Suppressor macrophage treated with lipopolysaccharide for 4 hours (primary cell): ENCODE measurements at regions not wholly inside any gene's neighbourhood (a gene's known extent, or its start where the extent isn't known, plus 50 kb on each side); places are given as distances from the start of the nearest gene placed in this dataset.
"Not testable (repeated sequence)": the region's sequence is repeated elsewhere in the genome, so short reads cannot be mapped to it uniquely, and the experiment has no call there.

Experiments used
- DNase-seq: peaks from one replicate; pipeline ENCODE4 v3.0.0-alpha.2; 2020

DNA sequence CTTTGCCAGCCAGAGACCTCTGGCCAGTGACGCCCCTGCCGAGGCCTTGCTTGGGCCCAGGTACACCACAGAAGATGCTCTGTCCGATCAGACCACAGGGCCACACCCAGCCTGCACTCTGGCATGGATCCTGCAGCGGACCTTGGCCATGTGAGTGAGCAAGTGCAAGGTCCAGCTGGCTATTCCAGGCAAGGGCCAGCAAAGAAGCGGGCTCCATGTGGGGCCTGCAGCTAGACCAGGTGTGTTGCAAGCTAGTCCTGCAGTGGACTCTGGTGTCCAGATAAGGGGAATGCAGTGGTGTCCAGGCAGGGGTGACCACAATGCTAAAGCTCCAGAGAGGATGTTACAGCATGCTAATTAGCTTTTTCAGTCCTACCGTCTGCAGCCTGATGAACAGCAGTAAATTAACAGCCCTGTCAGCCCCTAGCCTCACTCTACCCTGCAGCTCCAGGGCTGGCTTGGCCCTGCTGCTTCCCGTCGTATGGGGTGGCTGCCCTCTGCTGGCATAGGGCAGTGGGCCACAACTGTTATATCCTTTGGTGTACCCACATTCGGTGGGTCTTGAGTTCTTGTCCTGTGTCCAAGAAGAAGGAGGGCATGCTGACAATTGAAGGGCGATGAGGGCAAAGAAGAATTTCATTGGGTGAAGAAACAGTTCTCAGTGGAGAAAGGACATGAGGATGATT lies 284.5 kb upstream of the POU5F2 start:
- no peak for DNase-seq

DNA sequence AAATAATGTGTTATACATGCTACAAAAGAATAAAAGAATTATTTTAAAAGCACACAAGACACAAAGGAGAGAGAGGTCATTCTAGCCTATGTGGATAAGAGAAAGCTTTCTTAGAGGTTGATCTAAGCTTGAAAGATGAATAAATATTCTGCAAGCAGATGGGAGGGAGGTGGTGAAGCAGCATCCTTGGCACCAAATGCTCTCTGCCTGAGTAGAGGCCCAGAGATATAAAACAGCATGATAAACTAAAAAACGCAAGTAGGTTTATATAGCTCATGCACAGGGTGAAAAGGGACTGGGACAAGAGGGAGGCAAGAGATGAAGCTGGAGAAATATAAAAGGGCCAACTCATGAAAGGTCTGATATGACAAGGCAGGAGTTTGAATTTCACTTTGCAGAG lies 283.2 kb upstream of the POU5F2 start:
- no peak for DNase-seq

DNA sequence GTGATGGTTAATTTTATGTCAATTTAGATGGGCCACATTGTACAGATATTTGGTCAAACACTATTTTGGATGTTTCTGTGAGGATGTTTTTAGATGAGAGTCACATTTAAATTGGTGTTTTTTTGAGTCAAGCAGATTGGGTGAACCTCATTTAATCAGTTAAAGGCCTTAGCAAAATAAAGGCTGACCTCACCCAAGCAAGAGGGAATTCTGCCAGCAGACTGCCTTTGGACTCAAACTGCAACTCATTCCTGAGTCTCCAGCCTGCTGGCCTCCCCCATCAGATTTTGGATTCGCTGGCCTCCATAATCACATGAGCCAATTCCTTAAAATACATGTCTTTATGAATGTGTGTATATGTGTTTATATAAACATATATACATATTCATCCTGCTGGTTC lies 282.7 kb upstream of the POU5F2 start:
- no peak for DNase-seq

DNA sequence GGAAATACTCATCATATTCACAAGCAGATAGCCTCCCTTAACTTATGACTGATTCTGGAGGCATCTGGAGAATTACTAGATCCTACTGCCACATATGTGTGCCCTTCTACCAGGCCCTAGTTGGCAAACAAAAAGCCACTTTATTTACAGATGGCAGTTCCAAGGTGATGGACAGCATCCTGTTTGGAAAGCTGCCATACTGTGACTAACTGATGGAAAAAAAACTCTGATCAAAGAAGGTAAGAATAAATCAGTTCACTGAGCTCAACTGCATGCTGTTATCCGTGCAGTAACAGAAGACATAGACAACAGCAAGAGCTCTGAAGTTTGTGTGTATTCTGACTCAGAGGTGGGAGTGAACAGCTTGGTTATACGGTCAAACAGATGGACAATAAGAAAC lies 279.8 kb upstream of the POU5F2 start:
- no peak for DNase-seq

DNA sequence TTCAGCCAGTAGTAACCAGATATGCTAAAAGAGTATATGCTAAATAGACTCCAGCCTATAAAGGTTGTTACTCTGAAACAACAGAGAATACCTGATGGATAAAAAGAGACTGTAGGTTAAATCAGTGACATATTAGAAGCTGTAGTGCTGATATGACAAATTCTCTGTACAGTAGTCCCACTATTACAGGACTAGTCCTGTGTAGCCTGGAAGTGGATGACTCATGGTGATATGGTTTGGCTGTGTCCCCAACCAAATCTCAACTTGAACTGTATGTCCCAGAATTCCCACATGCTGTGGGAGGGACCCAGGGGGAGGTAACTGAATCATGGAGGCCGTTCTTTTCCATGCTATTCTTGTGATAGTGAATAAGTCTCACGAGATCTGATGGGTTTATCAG lies 276.2 kb upstream of the POU5F2 start:
- no peak for DNase-seq

DNA sequence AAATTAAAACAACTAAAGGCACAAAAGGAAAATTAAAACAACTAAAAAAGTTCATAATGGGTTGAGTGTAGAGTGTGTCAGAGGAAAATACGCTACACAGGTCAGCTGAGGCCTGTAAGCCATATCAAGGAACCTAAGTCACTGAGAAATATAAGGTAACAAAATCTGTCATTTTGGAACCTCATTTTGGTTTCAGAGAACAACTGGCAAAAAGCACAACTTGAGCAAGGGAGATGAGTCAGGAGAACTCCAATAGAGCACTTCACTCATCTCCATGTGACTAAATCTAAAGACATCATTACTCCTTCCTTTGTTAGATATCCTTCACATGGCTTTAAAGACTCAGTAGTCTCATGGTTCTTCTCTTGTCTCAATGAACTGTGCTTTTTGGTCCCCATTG lies 269.4 kb upstream of the POU5F2 start:
- peak; percentile 21 for DNase-seq

DNA sequence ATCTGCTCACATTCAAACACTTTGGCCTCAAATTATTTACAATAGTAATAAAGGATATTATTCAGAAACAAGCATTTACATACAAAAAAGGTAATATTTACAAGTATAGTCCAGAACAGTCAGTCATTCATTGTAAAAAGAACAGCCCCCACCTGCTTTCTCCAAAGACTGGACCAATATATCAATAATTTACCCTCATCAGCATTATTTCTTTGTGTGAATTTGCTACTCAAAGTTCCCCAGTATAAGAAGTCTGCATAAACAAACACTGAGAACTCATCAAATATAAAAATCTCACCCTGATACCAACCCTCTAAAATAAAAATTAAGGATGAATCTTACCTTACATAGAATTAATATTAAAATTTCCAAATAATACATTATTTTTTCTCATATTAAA lies 267.8 kb upstream of the POU5F2 start:
- no peak for DNase-seq

DNA sequence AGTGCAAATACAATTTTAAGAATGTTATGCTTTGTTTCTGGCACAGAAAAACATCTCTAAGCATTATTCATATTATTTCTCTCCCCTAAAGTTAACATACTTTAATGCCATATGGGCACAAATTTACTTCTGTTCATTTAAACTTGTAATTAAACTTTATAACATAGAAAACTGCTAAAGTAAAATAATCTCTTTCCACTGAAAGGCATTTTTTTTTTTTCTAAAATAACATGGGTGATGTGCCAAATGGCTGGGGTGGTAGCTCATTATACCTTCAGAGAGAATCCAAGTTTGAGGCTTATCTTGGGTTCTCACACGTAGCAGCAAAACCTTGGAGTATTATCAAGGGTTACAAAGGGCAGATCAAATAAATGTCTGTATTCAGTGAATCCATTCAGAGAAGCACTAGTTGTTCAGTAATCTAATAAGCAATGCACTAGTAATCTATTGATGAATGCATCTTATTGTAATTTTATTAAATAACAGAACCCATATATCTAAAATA lies 257.6 kb upstream of the POU5F2 start:
- DNase-seq = no peak

DNA sequence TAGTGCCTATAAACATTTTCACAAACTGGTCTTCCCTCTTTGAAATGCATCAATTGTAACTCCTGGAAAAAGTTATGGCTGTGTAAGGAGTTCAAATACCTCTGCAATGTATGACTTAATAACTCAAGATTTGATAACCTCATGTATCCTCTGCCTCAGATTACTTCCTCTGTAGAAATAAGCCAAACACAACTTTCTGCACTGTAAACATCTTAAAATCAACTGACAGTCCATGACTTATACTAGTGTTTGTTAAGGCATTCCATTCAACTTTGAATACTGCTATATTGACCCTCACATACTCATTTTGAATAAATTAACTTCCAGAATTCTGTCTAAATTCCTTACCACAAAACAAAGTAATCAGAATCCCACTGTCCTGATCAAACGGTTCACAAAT lies 256.2 kb upstream of the POU5F2 start:
- DNase-seq = no peak

DNA sequence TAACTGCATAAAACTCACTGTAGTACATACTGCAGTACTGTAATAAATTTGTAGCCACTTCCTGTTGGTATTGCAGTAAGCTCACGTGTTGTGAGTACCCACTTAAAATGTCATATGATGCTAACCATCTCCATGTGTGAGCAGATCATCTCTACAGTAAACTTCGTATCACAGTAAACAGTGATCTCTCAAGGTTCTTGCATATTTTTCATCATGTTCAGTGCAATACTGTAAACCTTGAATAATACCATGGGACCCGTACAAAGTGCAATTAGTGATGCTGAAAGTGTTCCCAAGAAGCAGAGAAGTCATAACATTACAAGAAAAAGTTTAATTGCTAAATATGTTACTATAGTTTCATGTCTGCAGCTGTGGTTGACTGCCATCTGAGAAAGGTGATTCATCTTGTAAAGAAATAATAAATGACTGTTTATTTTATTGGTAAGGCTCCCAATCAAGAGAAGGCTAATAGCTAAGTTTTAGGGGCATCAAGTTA lies 253.8 kb upstream of the POU5F2 start:
- DNase-seq = peak; percentile 14

DNA sequence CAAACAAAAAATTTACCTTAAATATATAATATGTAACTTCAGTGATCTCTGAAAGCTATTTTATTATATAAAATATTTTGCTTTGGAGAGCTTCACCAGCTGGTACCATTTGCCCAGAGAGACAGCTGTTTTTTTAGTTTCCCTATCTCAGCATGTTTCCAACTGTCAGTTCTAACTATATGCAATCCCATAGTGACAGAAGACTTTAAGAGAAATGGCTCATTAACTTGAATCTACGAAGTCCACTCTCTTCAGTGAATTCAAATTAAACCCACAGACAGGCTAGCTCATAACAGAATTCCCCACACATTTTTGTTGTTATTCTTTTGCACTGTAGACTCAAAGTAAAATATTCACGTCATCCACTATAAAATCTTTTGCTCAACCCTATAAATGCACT lies 251.8 kb upstream of the POU5F2 start:
- DNase-seq = no peak

DNA sequence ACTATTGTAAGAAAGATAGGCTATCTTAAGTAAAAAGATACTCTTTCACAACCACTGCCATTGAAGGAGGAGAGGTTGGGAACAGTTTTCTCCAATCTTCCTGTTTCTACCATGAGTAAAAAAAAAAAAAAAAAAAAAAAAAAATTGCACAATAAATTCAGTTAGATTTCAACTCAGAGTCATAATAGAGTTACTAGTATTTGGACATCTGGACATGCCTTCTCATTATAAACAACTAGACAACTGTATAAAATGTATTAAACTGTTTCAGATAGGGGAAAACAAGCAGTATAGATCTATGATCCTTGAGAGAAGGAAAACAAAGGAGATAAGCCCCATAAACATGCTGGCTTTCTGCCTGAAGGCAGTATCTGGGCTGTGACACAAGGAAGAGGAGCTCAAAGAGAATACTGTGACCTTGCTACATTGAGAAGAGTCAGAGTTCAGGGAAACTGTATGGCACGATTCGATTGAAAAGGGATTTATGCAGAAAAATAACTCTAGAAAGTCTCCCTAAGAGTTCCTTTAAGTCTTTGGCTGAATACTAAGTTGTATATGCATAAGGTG lies 249.2 kb upstream of the POU5F2 start:
- peak; percentile 8 for DNase-seq

DNA sequence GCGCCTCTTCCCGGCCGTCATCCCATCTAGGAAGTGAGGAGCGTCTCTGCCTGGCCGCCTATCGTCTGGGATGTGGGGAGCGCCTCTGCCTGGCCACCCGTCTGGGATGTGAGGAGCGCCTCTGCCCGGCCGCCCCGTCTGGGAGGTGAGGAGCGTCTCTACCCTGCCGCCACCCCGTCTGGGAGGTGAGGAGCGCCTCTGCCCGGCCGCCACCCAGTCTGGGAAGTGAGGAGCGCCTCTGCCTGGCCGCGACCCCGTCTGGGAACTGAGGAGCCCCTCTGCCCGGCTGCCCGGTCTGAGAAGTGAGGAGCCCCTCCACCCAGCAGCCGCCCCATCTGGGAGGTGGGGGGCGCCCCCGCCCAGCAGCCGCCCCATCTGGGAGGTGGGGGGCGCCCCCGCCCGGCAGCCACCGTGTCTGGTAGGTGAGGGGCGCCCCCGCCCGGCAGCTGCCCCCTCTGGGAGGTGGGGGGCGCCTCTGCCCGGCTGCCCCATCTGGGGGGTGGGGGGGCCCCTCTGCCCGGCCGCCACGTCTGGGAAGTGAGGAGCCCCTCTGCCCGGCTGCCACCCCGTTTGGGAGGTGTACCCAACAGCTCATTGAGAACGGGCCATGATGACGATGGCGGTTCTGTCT lies 244.7 kb upstream of the POU5F2 start:
- not testable (repeated sequence) for DNase-seq

DNA sequence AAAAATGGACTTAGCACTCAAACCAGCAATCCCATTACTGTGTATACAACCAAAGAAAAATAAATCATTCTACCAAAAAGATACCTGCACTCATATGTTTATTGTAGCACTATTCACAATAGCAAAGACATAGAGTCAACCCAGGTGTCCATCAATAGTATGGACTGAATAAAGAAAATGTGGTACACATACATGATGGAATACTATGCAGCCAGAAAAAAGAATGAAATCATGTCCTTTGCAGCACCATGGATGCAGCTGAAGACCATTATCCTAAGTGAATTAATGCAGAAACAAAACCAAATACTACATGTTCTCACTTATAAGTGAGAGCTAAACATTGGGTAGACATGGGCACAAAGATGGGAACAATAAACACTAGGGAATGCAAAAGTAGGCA lies 236.8 kb upstream of the POU5F2 start:
- DNase-seq = no peak

DNA sequence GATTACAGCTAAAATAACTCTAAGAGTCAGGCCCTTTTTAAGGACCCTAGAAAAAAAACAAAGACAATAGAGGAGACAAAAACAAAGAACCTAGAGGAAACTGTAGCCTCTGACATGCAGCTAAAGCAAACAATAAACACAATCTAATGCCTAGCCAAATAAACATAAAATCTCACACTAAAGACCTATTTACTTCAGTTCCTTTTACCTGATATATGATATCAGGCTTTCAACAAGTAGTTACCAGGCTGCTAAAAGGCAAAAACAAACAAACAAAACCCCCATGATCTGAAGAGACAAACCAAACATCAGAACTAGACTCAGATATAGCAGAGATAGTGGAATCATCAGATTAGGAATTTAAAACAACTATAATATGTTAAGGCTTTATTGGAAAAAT lies 226.5 kb upstream of the POU5F2 start:
- DNase-seq = no peak

DNA sequence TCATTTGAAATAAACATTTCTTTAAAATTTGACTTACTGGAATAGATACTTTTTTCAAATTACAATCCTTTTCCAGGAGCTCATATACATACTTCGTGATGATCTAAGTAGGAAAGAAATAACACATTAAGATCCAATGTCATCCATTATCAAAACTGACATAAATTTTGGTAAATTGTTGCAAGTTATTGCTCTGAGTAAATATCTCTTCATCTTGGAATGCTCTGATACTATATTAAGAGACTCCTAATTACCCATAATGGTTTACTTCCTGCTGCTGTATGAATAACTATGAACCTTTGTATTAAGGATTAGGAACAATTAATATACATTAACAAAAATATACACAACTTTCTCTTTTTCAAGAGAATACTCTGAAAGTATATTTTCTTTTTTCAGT lies 223.0 kb upstream of the POU5F2 start:
- DNase-seq = no peak

DNA sequence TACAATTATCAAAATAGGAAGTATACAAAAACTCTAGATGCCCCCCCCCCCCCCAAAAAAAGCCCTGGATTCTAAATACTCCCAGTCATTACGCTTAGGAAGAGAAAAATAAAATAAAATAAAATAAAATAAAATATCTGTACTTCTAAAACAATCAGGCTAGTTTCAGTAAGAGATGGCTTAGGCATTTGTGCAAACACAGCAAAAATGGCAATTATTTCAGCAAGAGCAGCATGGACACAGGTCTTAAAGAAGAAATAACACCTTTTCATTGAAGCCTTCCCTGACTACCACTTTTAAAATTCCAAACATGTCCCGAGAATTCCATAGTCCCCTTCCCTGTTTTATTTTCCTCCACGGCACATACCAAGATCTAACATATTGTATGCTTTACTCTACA lies 218.6 kb upstream of the POU5F2 start:
- DNase-seq = no peak

DNA sequence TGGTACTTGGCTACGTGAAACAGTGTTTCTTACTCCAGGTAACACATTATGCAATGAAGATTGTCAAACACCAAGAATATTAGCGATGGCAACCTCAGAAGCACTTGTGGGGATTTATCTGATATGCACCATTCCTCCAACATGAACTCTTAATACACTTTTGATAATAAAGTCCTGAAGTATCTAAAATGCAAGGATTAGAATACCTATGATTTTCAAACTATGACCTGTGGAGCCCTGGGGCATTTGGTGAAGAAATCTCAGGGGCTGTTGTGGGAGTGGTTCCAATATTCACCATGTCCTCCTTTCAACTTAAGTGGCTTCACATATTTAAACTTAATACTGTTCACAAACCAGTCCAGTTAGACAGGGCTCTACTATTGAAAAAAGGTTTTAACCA lies 214.6 kb upstream of the POU5F2 start:
- DNase-seq = no peak

DNA sequence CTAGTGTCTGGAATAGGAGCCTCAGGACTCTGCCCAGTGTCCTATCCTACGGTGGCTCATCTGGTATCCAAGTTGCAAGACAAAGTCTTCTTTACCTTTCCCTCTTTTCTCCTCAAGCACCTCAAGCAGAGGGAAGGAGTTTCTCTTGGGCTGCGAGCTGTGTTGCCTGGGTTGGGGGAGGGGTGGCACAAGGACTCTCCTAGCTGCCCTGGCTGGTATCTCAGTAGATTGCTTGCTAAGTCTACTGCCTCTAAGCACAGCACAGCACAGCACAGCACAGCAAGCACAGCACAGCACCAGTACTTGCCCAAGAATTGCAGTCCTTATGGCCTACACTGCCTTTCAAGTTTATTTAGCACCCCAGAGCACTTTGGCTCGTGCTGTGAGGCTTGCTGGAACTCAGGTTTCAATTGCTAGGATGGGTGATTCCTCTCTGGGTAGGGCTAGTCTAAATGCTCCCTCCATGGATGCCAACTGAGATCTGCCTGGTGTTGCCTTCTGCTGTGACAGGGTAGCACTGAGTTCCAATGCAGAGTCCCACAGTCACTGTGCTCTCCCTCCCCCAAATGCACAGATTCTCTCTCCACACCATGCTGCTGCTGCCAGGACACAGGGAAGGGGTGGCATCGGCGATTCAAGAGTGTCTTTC lies 213.1 kb upstream of the POU5F2 start:
- no peak for DNase-seq

DNA sequence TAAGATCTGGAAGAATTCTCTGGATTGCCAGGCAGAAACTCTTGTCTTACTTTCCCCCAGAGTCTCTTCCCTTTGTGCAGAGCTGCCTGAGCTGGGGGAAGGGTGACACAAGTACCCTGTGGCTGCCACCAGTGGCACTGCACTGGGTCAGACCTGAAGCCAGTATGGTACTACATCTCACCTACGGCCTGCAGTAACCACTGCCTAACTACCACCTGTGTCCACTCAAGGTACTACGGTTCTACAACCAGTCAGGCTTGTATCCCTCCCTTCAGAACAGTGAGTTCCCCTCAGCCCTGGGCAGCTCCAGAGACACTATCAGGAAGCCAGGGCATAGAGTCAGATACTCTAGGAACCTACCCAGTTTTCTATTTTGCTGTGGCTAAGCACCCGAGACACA lies 212.0 kb upstream of the POU5F2 start:
- DNase-seq = no peak

DNA sequence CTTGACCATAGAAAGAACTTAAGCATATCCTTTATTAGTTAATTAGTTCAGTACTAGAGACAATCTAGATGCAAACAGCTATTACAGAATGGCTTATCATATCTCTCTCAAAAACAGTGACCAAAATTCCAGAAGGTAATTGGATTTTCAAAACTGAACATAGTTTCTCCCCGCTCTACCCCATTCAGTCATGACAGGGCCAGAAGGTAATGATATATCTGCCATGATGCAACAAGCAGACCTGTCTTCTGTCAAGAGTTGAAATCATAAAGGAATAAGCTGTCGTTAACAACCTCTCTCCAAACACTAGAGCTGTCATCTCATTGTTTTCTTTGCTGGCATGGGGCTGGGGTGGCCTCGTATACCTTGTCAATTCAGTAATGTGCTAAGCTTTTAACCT lies 200.5 kb upstream of the POU5F2 start:
- DNase-seq = no peak

DNA sequence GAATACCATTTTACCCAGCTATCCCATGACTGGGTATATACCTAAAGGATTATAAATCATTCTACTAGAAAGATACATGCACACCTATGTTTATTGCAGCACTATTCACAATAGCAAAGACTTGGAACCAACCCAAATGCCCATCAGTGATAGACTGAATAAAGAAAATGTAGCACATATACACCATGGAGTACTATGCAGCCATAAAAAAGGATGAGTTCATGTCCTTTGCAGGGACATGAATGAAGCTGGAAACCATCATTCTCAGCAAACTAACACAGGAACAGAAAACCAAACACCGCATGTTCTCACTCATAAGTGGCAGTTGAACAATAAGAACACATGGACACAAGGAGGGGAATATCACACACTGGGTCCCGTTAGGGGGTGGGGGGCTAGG lies 191.9 kb upstream of the POU5F2 start:
- DNase-seq = not testable (repeated sequence)

DNA sequence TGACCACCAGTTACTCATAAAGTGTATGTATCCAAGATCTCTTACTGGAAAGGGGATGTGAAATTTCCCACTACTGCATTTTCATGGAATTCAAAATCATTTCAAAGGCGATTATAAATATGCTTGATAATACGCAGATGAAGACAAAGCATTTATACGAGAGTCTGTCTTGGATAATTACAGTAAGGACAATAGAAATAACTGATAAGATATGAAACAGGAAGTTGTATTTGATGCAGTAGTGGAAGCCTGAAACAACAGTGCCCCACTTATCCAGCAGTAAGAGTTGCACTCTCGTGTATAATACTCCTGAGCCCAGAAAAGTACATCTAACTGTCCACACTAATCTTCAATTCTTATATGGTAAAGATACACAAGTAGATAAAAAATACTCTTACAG lies 188.7 kb upstream of the POU5F2 start:
- no peak for DNase-seq

DNA sequence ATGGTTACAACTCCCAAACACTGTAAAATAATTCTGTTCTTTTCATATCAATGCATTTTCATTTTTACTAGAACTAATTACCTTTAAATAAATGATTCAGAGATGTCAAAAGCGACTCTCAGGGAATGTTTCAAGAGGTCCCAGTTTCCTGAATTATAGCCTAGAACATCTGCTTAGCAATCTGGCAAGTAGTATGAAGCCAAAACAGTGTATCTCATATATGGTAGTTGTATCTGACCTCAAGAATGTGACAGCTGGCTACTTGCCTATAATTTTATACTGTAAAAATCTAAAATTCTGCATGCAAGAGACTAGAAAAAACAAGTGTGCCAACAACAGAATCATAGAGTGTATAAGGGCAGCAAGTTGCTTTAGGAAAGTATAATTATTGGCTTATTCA lies 187.7 kb upstream of the POU5F2 start:
- no peak for DNase-seq
